GM21528 (cell line): ENCODE measurements at regions not wholly inside any gene's neighbourhood (a gene's known extent, or its start where the extent isn't known, plus 50 kb on each side); places are given as distances from the start of the nearest gene placed in this dataset.
"Not testable (repeated sequence)": the region's sequence is repeated elsewhere in the genome, so short reads cannot be mapped to it uniquely, and the experiment has no call there.

ENCODE experiments used
- ATAC-seq: cut with Tn5 transposase; IDR thresholded peaks from one replicate; pipeline ENCODE4 v1.9.1; 2021; ENCODE audit warnings: mild to moderate bottlenecking, moderate library complexity; ENCODE audit not compliant: unreplicated experiment, low FRiP score

DNA sequence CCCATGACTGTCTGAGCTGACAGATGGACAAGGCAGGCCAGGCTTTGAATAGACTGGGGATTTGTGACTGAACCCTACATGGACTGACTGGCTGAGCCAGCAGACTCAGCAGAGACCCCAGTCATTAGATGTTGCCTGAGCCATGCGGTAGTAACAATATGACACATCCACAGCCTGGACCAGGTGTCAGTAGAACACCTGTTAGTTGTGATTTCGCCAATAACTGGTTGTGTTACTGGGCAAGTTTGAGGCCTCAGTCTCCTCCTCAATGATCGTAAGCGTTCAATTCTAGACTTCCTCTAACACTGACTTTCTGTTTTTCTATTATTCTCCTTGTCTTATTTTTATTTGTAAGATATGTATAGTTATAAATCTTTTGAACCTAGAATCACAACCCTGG, 311.9 kb upstream of the MAP3K7 start:
- no peak for ATAC-seq

DNA sequence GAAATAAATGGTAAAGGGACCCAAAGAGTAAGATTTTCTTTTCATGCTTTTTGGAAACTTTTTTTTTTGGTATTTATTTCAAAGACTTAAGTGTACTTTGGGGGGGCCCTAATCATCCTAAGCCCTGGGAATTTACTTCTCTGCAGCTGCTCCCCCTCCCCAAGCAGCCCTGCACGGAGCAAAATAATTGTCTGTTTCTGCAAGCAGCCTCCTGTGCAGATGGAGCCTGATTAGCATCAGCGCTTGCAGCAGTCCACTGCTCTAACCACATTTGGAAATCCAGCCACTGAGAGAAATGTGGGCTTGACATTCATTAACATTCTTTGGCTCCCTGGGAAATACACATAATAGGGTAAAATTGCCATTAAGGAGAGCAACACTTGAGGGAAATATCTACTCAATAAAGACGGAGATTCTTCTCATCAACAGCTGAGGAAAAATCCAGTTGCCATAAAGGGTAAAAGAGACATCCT, 309.2 kb upstream of the MAP3K7 start:
- no peak for ATAC-seq

DNA sequence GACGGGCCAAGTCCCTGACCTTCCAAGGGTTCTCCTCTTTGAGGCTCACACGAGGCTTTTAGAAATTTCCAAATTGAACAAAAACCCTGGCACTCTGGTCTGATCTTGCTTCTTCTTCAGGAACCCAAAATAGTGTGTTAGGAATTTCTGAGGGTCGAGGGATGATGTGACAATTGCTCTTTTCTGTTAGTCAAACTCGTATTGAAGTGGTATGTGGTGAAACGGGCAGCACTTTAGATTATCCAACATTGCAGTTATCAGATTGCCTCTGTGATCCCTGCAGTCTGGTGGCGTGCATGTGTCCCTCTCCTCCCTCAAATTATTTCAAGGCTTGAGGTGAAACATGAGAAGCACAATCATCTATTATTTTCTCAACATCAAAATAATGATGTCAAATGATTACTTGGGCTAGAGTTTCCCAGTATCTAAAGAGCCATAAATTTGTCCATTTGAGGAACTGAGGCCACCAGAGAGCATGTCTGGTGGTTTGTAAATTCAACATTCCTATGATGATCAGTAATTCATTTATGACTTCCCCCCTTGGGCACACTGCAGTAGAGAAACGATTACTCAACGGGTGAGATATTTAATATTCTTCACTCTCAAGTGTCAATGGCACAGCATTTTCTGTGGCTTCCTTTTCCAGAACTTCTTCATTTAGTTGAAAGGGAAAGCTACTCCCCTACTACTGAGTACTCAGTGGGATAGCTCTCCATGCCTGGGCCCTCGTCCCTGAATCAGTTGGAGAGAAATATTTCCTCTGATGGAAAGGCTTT, 308.6 kb upstream of the MAP3K7 start:
- no peak for ATAC-seq

DNA sequence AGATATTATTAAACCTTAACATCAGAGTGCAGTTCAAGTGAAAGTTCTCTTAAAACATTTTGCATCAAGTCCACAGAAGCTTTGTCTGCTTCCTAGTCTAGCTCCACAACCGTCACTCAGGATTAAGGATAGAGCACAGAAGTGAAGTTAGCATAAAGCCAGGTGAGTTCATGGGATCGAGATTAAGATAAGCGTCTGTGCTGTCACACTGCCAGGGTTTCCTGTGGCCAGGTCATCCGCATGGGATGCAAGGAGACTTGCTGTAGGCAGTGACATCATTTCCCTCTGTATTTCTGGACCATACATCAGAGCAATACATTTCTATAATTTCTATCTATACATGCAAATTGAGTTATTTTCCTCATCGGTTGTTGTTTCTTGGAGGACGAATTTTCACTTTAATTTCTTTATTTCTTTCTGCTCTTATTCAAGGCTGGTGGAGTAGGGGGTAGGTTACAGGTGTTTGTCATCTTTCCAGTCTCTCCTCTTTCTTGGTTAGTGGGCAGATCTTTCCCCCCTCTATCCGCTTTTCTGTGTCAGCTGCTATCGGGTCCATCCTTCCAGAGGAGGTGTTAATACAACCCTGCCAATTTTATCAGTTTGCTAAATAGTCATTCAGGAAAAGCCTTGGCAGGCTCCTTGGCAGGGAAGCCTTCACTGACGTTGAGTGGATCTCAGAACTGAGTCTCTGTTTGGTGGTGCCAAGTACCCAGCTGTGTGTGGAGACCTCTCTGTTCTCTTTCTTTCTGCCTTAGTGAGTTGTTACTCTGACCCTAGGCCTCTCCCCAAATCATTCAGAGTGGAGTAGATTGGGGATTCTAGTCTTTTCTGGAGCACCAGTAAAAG, 307.6 kb upstream of the MAP3K7 start:
- ATAC-seq, result no peak

DNA sequence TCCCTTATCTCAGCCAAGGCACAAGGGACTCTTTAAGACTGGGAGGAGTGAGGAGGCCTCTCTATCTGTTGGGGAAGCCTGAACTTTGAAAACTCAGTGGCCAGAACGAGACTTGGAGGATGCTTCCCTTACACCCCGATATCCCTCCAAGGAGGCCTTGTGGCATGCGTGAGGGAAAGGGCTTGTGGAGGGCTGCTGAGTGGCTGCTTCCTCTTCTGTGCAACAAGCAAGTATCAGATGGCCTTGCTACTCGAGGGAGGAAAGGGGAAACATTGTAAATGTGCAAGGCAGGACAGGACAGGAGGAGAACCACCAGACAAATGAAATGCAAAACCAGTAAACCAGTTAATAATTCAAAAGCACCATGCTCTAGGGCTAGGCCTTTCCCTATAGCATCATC, 306.5 kb upstream of the MAP3K7 start:
- ATAC-seq, result no peak

DNA sequence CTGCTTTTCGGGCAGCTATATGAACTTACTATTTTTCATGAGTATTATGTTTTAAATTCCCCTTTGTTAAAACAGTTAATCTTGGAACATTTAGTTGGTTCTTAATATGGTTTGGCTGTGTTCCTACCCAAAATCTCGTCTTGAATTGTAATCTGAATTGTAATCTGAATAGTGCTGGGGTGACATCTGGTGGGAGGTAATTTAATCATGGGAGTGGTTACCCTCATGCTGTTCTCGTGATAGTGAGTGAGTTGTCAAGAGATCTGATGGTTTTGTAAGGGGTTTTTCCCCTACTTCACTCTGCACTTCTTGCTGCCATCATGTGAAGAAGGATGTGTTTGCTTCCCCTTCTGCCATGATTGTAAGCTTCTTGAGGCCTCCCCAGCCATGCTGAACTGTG, 305.4 kb upstream of the MAP3K7 start:
- no peak for ATAC-seq

DNA sequence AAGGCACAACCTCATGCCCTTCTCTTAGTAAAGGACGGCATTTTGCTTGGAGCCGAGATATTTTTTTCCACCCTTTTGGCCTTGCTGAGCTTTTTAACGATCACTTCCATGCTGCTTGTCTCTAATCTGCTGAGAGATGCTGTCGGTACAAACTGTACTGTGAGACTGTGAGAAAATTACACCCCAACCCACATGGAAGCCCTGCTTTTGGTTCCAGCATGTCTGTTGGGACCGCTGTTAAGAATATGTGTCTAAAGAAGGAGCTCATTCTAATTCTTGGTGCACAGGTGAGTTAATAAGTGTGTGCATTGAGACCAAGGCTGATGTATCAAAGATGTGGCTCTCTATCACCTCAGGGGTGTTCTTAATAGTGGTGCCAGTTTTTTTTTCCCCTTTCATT, 304.5 kb upstream of the MAP3K7 start:
- no peak for ATAC-seq

DNA sequence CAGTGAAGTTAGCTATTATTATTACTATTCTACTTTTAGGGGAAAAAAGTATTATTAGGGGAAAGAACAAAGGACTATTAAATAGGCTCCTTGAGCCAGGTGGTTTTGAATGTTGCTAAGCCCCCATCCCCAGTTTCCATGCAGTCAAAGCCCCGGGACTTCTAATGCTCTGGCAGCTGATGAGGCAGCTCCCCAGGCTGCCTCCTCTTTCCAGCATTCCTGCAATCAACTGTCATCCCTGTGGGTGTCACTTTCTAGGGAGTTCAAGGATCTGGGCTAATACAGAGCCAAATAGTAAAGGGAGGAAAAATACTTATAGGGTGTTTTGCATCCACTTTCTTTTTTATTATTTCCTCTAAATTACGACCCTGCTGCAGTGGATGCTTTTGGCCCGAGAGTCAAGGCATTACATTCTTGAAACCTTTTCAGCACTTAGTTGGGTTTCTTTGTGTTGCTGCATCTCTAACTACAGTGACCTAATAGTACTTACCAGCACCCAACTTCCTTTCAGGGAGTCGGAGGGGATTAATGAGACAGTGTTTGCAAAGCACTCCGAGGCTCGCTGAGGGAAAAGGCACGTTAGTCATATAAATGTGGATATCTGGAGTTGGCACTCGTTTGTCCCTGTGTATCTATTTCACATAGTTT, 303.9 kb upstream of the MAP3K7 start:
- no peak for ATAC-seq

DNA sequence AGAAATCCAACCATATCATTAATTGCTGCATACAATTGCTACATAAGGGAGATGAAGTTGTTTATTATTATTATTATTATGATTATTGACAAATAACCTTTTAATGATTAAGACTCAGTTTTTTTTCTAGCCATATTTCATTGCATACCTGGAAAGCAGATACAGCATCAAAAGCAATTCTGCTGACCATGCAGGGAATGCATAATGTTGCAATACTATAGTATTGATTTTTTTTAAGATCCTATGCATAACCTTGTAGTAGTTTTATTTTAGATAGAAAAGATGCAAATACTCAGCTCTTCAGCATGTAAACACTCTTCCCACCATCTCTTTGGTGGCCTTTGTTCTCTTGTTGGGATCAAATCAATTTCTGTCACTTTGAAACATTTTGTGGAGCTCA, 300.9 kb upstream of the MAP3K7 start:
- ATAC-seq, result no peak

DNA sequence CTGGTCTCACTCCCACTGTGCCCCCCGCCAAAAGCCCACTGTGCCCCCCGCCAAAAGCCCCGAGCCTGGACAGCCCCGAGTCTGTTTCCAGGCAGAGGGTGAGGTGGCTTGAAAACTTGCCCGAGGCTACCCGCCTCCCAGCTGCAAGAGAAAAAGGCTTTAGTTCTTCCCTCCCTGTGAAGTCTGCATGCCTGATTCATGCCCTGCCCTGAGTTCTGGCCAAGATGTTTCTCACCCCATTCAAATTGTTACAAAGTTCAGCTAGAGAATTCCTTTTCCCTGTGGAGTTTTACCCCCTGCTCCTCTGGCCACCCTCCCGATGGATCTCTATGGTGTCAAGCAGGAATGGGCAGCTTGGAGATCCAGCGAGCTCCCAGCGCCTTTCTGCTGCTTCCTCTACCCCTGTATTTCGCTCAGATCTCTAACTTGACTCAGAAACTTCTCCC, 298.8 kb upstream of the MAP3K7 start:
- no peak for ATAC-seq

DNA sequence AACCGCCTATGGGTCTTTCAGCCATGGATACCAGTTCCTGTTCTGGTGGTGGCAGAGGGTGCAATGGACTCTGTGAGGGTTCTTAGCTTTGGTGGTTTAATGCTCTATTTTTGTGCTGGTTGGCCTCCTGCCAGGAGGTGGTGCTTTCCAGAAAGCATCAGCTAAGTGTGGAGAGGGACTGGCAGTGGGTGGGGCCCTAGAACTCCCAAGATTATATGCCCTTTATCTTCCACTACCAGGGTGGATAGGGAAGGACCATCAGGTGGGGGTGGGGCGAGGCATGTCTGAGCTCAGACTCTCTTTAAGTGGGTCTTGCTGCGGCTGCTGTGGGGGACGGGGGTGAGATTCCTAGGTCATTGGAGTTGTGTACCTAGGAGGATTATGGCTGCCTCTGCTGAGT, 298.3 kb upstream of the MAP3K7 start:
- not testable (repeated sequence) for ATAC-seq

DNA sequence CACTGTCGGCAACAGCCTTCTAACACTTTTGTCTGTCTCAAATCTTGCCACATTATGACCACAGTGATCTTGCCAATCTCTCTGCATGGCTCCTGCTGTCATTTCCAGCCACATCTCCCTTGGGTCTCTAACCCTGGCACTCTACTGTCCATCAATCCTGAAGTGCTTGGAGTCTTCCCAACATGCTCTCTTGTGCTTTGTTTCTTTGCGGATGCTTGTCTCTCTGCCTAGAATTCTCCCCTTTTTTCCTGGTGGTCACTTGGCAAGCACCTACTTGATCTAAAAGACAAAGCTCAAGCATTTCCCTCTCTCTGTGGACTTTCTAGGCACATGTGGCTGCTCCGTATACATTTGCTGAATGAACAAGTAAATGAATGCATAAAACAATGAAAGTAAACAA, 290.7 kb upstream of the MAP3K7 start:
- ATAC-seq, result no peak

DNA sequence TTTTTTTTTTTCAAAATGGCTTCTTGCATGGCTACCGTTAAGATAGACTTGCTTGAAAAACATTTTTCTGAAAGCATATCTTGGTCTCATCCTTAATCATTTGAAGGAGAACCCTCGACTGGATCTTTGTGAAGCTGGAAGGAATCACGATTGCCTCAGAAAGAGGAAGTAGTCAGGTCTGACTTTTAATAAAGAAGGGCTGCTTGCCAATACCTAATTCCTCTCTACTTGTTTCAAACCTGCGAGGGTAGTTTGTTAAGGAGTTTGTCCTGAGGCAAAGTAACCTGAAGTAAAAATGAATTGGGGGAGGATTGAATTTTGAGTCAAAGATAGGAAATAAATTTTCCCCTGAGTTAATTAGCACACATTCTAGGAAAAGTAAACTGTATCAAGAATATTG, 288.1 kb upstream of the MAP3K7 start:
- no peak for ATAC-seq

DNA sequence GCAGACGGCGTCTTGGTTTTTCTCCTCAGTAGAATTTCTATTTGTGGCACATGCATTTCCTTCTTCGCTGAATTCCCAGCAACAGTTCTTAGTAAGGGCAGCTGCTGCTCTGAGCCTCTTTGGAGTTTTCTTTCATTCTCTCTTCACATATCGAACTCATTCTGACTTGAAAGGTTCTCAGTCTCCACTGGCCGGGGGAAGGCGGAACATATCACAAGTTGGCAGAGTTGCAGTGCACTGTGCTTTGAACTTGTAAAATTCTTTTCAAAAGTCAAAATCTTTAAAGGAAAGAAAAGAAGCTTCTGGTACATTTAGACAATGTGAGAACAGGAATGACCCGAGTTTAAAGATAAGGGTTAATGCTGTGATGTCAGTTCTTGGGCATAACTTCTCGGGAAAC, 286.1 kb upstream of the MAP3K7 start:
- ATAC-seq, result no peak

DNA sequence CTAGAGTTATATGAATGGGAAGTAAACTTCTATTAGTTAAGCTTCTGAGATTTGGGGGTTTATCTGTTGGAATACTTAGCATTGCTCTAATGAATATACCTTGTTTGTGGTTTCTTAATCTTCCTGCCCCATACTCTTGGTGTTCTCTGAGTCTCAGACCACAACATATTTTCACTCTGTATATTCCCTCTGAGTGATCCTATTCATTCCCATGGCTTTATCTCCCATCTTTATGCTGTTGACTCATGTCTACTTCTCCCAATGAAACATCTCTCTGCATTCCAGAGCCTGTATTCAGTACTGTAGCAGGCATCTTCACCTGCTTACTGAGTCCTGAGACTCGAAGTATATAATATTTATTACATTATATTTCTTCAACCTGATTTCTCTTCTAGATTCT, 283.7 kb upstream of the MAP3K7 start:
- ATAC-seq, result no peak

DNA sequence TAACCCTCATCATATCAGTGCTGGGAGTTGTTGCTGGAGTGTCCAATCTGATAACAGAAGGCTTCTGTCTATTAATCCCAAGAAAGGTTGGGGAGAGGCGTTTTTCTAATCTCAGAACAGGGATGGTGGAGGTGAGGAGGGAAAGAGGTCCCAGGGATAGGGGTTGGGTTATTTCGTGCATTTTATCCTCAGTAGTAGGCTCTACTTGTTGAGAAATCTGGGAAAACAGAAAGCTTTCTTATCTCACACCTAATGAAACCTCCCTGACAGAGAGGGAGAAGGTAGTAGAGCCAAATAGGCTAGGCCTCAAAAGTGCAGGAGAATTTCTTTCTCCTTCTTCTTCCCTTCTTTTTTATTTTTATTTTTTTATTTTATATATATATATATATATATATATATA, 281.8 kb upstream of the MAP3K7 start:
- ATAC-seq, result no peak

DNA sequence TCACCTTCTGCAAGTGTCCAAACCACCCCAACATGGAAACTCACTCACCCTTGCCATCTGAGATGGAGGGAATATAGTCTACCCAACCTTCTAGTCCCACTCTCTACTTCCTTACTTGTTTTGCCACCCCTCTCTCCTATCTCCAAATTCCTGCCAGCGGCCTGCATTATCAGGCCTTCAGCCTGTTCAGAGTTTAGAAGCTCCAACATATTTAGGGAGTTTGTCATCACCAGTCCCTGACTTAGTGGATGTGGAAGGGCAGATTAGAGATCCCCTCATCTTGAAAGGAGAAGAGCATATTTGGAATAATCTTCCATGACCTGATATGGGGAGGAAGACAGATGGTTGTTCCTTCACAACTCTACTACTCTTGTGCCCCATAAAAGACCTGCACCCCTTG, 281.4 kb upstream of the MAP3K7 start:
- ATAC-seq, result no peak

DNA sequence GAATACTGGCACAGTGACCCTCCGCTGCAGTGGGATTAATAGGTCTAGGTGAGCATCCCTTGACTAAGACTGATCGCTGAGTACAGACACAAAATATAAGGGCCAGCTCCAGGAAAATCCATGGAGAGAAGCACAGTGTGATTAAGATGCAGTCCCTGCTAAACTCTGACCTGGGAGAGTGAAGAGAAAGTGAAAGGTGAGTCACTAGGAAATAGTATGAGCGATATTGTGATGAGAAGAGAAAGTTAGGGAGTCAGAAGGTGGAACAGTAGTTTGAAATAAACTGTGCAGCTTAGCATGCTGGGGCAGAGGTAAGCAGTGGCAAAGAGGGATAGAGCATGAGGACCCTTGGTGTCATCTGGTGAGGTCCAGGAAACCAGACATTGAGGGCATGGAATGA, 278.6 kb upstream of the MAP3K7 start:
- no peak for ATAC-seq

DNA sequence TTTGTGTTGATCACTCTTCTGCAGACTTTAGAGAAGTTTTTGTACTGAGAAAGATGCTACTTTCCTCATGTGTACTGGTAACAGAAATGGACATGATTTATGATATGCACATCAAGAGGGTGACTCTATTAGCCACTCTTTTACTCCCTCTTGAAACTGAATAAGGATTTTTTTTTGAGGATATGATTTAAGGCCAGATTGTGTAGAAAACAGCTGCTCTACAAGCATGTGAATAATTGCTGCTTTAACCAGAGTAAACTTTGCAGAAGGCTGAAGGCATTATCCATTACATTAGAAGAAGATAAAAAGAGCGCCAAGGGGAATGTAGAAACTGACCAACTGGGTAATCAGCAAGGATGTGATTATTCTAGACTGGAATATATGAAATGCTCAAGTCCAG, 276.2 kb upstream of the MAP3K7 start:
- ATAC-seq, result no peak

DNA sequence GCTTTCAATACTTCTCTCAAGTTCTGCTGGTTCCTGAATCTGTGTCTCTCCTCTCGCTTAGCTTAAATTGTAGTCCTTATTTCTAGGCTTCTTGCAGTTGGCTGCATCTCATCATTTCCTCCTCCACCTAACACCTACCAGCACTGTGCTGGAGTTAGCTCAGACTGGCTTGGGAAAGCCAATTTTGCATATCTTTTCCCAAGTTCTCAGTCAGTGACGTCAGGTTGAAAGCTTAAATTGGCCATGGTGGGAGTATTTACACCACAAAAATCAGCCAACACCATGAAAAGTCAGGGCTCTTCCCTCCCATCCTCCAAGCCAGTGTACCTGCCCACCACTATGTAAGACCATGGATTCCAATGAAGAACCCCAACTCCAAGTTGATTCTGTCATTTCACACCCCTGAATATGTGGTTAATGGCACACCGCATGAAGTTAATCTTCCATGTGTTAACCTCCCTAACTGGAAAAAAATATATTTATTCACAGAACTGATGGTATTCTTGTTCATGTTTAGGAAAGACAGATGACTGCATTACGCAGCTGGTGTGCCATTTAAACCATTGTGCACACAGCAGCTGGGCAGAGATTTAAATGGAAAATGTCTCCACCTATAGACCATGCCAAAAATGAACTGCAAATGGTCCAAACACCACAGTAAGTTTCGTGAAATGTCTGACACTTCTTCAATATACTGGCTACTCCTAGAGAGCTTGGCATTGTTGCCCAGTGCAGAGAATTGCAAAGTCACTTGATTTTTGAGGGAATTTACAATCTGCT, 274.1 kb upstream of the MAP3K7 start:
- no peak for ATAC-seq

DNA sequence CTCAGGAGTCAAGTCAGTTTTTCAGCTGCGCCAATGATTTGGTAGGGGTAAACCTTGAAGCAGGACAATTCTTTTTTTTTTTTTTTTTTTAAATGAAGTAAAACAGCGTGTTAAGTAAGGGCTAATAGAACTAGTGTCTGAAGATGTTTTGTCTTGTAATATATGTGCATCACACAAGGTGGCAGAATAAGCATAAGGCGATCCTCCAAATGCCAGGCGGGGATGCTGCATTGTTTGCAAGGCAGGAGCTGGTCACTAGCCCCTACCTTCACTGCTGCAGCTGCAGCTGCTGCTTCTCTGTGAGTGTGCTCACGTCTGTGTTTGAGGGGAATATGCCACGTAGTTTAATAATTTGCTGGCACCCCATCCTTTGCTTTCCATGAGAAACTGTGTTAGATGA, 272.7 kb upstream of the MAP3K7 start:
- ATAC-seq, result no peak
